ENCODE measurements at regions not wholly inside any gene's neighbourhood (a gene's known extent, or its start where the extent isn't known, plus 50 kb on each side); places are given as distances from the start of the nearest gene placed in this dataset.
A peak's percentile ranks its signal among the peaks of the same experiment; 100 is the strongest.

DNA sequence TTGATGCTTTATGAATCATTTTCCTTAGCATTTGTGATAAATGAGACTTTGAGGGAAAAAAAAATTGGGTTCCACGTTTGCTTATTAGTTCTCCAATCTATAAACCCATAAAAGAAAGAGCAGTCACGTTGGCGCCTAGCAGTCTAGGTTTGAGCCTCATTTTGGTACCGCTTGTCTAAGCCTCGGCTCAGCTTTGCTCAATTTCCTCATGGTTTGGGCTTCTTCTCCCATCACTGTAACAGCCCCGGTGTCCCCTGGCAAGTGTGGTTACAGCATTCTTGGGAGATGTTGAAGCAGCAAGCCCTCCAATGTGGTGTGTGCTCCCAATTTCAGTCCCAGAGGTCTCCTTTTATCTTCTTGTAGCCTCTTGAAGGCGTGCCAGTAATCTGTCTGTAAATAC, 578.4 kb downstream of the CDK5RAP2 start:
- 79 to 80% methylated on average over 7 of the region's 7 CpGs for WGBS, 2 donors
- no peak overlapping the region for H3K27ac ChIP-seq (ENCODE audit: low read depth in 1 of 2, low read length in 1 of 2)
- no peaks in the 10 kb centered on the region for H3K36me3 ChIP-seq (ENCODE audit: control insufficient read depth in 4 of 4, insufficient read depth in 4 of 4, low read length in 4 of 4)
- no peaks in the 10 kb centered on the region for H3K4me1 ChIP-seq (ENCODE audit: control insufficient read depth in 5 of 5, insufficient read depth in 5 of 5, low read length in 5 of 5)
- no peak for ATAC-seq (ENCODE audit: insufficient read depth, low FRiP score)
- TF ChIP-seq, protein P1, sequence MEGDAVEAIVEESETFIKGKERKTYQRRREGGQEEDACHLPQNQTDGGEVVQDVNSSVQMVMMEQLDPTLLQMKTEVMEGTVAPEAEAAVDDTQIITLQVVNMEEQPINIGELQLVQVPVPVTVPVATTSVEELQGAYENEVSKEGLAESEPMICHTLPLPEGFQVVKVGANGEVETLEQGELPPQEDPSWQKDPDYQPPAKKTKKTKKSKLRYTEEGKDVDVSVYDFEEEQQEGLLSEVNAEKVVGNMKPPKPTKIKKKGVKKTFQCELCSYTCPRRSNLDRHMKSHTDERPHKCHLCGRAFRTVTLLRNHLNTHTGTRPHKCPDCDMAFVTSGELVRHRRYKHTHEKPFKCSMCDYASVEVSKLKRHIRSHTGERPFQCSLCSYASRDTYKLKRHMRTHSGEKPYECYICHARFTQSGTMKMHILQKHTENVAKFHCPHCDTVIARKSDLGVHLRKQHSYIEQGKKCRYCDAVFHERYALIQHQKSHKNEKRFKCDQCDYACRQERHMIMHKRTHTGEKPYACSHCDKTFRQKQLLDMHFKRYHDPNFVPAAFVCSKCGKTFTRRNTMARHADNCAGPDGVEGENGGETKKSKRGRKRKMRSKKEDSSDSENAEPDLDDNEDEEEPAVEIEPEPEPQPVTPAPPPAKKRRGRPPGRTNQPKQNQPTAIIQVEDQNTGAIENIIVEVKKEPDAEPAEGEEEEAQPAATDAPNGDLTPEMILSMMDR (IDR thresholded peaks at IDR 0.05; ENCODE audit: control extremely low read depth, extremely low read depth): no peak
- no peak overlapping the region for H3K4me3 ChIP-seq
- H3K9ac ChIP-seq (ENCODE audit: insufficient read depth in 1 of 2, low read length in 2 of 2): no peak overlapping the region
- no peaks in the 10 kb centered on the region for H3K27me3 ChIP-seq (ENCODE audit: control insufficient read depth in 3 of 3, insufficient read depth in 3 of 3, low read length in 2 of 3)
- no peaks in the 10 kb centered on the region for H3K9me3 ChIP-seq (ENCODE audit: control insufficient read depth in 4 of 4, insufficient read depth in 3 of 4, low read length in 3 of 4)
- DNase-seq: no peak

DNA sequence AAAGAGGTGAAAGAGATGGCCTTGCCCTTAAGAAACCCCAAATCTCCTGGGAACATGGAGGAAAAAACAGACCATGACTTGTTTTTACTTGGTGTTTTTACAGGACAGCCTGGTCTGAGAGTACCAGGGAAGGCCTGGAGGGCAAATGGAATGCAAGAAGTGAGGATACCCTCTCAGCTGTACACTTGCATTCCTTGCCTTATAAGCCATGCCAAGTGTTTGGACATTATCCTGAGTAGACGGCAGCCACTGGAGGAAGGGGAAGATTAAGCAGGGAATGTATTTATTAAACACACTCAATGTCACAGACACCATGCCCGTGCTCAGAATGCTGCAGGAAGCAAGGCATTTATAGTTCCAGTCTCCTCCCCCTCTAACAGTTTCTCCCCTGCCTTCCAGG, 581.4 kb downstream of the CDK5RAP2 start:
- TF ChIP-seq, protein P1 (IDR thresholded peaks at IDR 0.05; ENCODE audit: control extremely low read depth, extremely low read depth): no peak
- Histone ChIP-seq H3K9me3 (ENCODE audit: control insufficient read depth in 4 of 4, insufficient read depth in 3 of 4, low read length in 3 of 4) (no peaks in the 10 kb centered on the region), H3K27ac (ENCODE audit: low read depth in 1 of 2, low read length in 1 of 2) (no peak overlapping the region), H3K4me1 (ENCODE audit: control insufficient read depth in 5 of 5, insufficient read depth in 5 of 5, low read length in 5 of 5) (no peaks in the 10 kb centered on the region), H3K27me3 (ENCODE audit: control insufficient read depth in 3 of 3, insufficient read depth in 3 of 3, low read length in 2 of 3) (no peaks in the 10 kb centered on the region), H3K9ac (ENCODE audit: insufficient read depth in 1 of 2, low read length in 2 of 2) (no peak overlapping the region), H3K36me3 (ENCODE audit: control insufficient read depth in 4 of 4, insufficient read depth in 4 of 4, low read length in 4 of 4) (no peaks in the 10 kb centered on the region), H3K4me3 (no peak overlapping the region)
- ATAC-seq (ENCODE audit: insufficient read depth, low FRiP score): no peak
- 24 to 51% methylated on average over 2 of the region's 2 CpGs for WGBS, 2 donors
- DNase-seq: peak in 1 of 3 donors; percentile 1

DNA sequence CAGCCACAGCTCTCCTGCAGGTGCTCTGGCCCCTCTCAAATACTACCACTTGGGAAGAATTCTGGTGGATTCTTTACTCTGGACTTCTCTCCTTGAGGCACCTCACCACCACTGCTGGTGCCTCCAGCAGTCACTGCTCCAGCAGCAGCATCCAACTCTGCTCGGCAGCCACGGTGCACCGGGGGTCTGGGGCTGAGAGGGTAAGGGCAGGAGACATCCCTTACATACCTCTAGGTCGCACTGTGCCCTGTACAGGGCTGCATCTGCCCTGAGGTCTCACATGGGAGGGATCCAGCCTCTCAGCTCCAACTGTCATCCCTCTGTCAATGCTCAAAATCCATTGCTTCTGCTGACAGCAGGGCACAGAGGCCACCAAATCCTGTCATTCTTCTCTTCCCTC, 588.2 kb downstream of the CDK5RAP2 start:
- ATAC-seq (ENCODE audit: insufficient read depth, low FRiP score) (no peak), DNase-seq (no peak)
- H3K9me3 ChIP-seq (ENCODE audit: control insufficient read depth in 4 of 4, insufficient read depth in 3 of 4, low read length in 3 of 4): peaks cover 0 to 3% (median 0%) of the 10 kb centered on the region in 4 donors
- H3K27ac ChIP-seq (ENCODE audit: low read depth in 1 of 2, low read length in 1 of 2): no peak overlapping the region
- no peaks in the 10 kb centered on the region for H3K4me1 ChIP-seq (ENCODE audit: control insufficient read depth in 5 of 5, insufficient read depth in 5 of 5, low read length in 5 of 5)
- no peaks in the 10 kb centered on the region for H3K36me3 ChIP-seq (ENCODE audit: control insufficient read depth in 4 of 4, insufficient read depth in 4 of 4, low read length in 4 of 4)
- 68 to 77% methylated on average over 4 of the region's 4 CpGs for WGBS, 2 donors
- no peak overlapping the region for H3K4me3 ChIP-seq
- TF ChIP-seq, protein P1 (IDR thresholded peaks at IDR 0.05; ENCODE audit: control extremely low read depth, extremely low read depth): no peak
- no peak overlapping the region for H3K9ac ChIP-seq (ENCODE audit: insufficient read depth in 1 of 2, low read length in 2 of 2)
- H3K27me3 ChIP-seq (ENCODE audit: control insufficient read depth in 3 of 3, insufficient read depth in 3 of 3, low read length in 2 of 3): no peaks in the 10 kb centered on the region

DNA sequence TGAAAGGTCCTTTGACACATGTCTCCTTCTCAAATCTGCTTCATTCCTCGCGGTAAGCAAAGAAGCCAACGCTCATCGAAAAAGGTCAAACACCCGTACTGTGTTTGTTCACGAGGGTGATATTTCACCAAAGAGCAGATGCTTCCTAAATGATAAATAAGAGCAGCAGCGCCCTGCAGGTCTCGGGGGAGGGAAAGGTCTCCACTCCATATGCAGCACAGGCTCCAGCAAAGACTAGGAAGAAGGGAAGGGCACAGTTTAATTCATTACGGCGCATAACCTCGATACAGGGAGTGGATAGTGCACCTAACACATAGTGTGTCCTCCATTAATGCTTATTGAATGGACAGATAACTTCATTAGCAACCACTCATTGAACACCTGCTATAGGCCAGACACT, 593.3 kb downstream of the CDK5RAP2 start:
- DNase-seq (no peak), ATAC-seq (ENCODE audit: insufficient read depth, low FRiP score) (no peak)
- Histone ChIP-seq H3K27me3 (ENCODE audit: control insufficient read depth in 3 of 3, insufficient read depth in 3 of 3, low read length in 2 of 3) (peaks cover 0 to 5% (median 0%) of the 10 kb centered on the region in 3 donors), H3K27ac (ENCODE audit: low read depth in 1 of 2, low read length in 1 of 2) (no peak overlapping the region), H3K9ac (ENCODE audit: insufficient read depth in 1 of 2, low read length in 2 of 2) (no peak overlapping the region), H3K9me3 (ENCODE audit: control insufficient read depth in 4 of 4, insufficient read depth in 3 of 4, low read length in 3 of 4) (peaks cover 0 to 2% (median 0%) of the 10 kb centered on the region in 4 donors), H3K4me3 (no peak overlapping the region), H3K36me3 (ENCODE audit: control insufficient read depth in 4 of 4, insufficient read depth in 4 of 4, low read length in 4 of 4) (no peaks in the 10 kb centered on the region), H3K4me1 (ENCODE audit: control insufficient read depth in 5 of 5, insufficient read depth in 5 of 5, low read length in 5 of 5) (no peaks in the 10 kb centered on the region)
- TF ChIP-seq, protein P1 (IDR thresholded peaks at IDR 0.05; ENCODE audit: control extremely low read depth, extremely low read depth): no peak
- 71 to 82% methylated on average over 11 of the region's 11 CpGs for WGBS, 2 donors

Data from lung (tissue), 11 donors.